GM12875 (cell line): ENCODE measurements at regions not wholly inside any gene's neighbourhood (a gene's known extent, or its start where the extent isn't known, plus 50 kb on each side); places are given as distances from the start of the nearest gene placed in this dataset.

Experiments used
- H3K4me3 ChIP-seq: one replicate; pipeline ENCODE4 v1.5.1; 2011; ENCODE audit warnings: low read depth, low read length, control low read depth
- TF ChIP-seq, protein P1 (sequence below): IDR thresholded peaks from 2 replicates; pipeline ENCODE4 v1.5.1; 2011; ENCODE audit warnings: low read depth, mild to moderate bottlenecking, control low read depth, inconsistent platforms, low read length, moderate library complexity, borderline replicate concordance; ENCODE audit not compliant: insufficient read depth

DNA sequence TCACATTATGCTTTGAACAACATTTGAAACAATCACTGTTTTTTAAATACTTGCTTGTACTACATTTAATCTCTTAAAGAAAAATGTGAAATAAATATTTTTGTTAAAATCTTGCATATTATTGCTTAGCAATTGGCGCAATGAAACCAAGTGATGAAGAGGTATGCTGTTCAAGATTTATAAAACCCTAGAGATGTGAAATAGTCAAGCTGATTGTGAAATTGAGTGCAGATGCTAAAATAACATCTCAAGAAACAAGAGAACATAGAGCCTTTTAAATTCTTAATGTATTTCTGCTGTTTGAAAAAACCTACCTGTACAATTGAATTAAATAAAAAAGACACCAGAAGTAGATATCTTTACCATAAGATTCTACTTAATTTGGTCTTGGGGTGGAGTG is 179.2 kb upstream of the MCHR2 start:
- TF ChIP-seq, protein P1, sequence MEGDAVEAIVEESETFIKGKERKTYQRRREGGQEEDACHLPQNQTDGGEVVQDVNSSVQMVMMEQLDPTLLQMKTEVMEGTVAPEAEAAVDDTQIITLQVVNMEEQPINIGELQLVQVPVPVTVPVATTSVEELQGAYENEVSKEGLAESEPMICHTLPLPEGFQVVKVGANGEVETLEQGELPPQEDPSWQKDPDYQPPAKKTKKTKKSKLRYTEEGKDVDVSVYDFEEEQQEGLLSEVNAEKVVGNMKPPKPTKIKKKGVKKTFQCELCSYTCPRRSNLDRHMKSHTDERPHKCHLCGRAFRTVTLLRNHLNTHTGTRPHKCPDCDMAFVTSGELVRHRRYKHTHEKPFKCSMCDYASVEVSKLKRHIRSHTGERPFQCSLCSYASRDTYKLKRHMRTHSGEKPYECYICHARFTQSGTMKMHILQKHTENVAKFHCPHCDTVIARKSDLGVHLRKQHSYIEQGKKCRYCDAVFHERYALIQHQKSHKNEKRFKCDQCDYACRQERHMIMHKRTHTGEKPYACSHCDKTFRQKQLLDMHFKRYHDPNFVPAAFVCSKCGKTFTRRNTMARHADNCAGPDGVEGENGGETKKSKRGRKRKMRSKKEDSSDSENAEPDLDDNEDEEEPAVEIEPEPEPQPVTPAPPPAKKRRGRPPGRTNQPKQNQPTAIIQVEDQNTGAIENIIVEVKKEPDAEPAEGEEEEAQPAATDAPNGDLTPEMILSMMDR: no peak
- no peak overlapping the region for H3K4me3 ChIP-seq

GRCh38 chr6:100172322-100172713 is 178.3 kb upstream of the MCHR2 start:
- no peak overlapping the region for H3K4me3 ChIP-seq
- TF ChIP-seq, protein P1: no peak

DNA sequence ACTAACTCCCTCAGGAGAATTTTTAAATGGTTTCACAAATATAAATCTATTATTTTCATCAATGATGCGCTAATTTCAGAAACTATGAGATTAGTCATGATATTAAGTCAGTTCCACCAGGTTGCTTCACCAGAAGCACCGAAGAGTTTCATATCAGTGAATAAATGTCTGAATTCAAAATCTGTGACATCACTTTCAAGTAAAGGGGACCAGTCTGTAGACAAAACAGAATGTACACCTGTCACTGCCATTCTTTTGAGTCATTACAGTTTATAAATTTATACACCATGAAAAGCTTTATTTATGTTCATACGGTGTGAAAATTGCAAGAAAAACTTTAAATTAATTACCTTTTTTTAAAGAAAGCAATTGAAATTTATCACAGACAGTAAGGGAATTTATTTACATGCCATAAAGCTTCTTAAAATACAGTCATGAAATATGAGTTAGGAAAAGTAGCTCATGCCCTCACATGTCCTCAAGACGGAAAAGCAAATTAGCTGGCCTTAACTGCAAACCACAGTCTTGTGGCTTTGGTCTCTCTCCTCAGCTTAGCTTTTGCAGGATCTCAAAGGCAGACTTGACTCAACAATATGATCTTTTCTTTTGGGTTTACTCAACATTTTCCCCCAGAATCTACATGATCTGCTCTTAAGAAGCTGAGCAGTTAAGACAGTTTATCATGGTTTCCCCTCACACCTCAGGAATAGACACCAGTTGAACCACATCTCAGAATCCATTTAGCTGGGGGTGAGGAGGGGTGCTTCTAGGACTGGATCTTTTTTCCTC is 177.7 kb upstream of the MCHR2 start:
- no peak overlapping the region for H3K4me3 ChIP-seq
- TF ChIP-seq, protein P1: no peak

DNA sequence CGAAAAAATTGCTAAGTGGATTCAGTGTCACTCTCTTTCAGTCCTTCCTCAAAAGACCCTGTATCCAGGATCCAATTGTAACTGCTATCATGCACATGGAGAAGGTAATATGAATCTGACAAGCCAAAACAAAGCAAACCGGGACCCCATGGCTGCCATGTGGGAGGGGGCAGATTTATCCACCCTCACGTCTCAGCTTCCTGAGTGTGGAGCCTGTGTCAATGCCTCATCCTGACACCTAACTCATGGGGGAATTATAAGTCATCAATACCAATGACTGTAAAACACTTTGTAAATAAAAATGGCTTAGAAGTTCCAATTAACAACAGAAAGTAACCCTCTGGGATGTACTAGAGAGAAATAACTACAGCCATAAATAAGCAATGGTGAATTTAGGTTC is 174.1 kb upstream of the MCHR2 start:
- H3K4me3 ChIP-seq: no peak overlapping the region
- TF ChIP-seq, protein P1: no peak

DNA sequence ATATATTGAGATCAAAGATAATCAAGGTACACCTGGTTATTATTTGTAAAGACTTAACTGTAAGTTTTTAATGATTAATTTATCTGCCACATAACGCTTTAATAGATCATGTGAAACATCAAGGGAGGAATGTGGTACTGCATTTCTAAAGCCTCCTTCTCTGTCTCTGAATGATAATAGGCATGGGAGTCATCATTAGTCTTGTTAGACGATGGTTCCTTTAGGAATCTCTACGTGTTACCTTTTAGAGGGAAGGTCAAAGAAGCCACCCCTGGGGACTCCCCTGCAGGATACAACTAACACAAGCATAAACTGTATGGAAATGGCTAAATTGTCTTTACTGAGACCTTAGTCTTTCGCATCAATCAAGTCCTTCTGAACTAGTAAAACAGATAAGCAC is 173.6 kb upstream of the MCHR2 start:
- TF ChIP-seq, protein P1: no peak
- H3K4me3 ChIP-seq: no peak overlapping the region

GRCh38 chr6:100166956-100167355 is 172.9 kb upstream of the MCHR2 start:
- TF ChIP-seq, protein P1: no peak
- H3K4me3 ChIP-seq: no peak overlapping the region

- H3K4me3 ChIP-seq: no peak overlapping the region
- TF ChIP-seq, protein P1: no peak
These were observed 171.4 kb upstream of the MCHR2 start for GRCh38 chr6:100165442-100165841.
